Esophagus muscularis mucosa (tissue), 4 donors: ENCODE measurements at regions not wholly inside any gene's neighbourhood (a gene's known extent, or its start where the extent isn't known, plus 50 kb on each side); places are given as distances from the start of the nearest gene placed in this dataset.

Experiments
- DNase-seq: peaks from one replicate; pipeline ENCODE4 v3.0.0-alpha.2; 2017; ENCODE audit errors: extremely low spot score
- H3K27ac ChIP-seq, 4 donors: fragments of 200-600 bp; sonication (generic); replicated peaks in 1 of 4; 1 replicate in 3 of 4; 2 replicates in 1 of 4; pipeline ENCODE4 v1.5.1; 2016 to 2019; ENCODE audit warnings: mild to moderate bottlenecking in 1 of 4
- H3K27me3 ChIP-seq, 4 donors: fragments of 200-600 bp; sonication (generic); one replicate each; pipeline versions ENCODE4 v1.5.1 to v1.6.0; 2016 to 2019
- H3K36me3 ChIP-seq, 4 donors: fragments of 200-600 bp; sonication (generic); one replicate each; pipeline ENCODE4 v1.5.1; 2016 to 2019
- H3K4me1 ChIP-seq, 4 donors: fragments of 200-600 bp; sonication (generic); one replicate each; pipeline ENCODE4 v1.5.1; 2016 to 2019
- H3K4me3 ChIP-seq, 4 donors: fragments of 200-600 bp; sonication (generic); 1 replicate in 2 of 4; 2 replicates in 2 of 4; pipeline ENCODE4 v1.5.1; 2016 to 2019; ENCODE audit warnings: mild to moderate bottlenecking in 4 of 4, moderate library complexity in 1 of 4
- H3K9me3 ChIP-seq, 4 donors: fragments of 200-600 bp; sonication (generic); 1 replicate in 3 of 4; 2 replicates in 1 of 4; pipeline ENCODE4 v1.5.1; 2016 to 2019
- CTCF ChIP-seq, 3 experiments: fragments of 200-600 bp in 2 of 3; fragments of 450-650 bp in 1 of 3; sonication (generic) in 2 of 3; IDR thresholded peaks; one replicate each; pipeline ENCODE4 v1.5.1; 2017 to 2019; ENCODE audit warnings: antibody characterized with exemption in 3 of 3, mild to moderate bottlenecking in 2 of 3, moderate library complexity in 1 of 3
- EP300 ChIP-seq: sonication (generic); formaldehyde crosslinking; IDR thresholded peaks from one replicate; pipeline ENCODE4 v1.6.1; 2017; ENCODE audit warnings: antibody characterized with exemption
- POLR2A ChIP-seq: fragments of 450-650 bp; IDR thresholded peaks from one replicate; pipeline ENCODE4 v1.6.1; 2017; ENCODE audit warnings: antibody characterized with exemption, moderate library complexity, mild to moderate bottlenecking, low read depth
- POLR2AphosphoS5 ChIP-seq, 2 donors: sonication (generic); formaldehyde crosslinking; IDR thresholded peaks; one replicate each; pipeline ENCODE4 v1.6.1; 2017; ENCODE audit warnings: antibody characterized with exemption in 2 of 2
- WGBS: methylation state at CpG from one replicate; pipeline ENCODE4 v1.1.5; 2018; 5-methylcytosine and 5-hydroxymethylcytosine counted together
- intact Hi-C: fragments of 100-400 bp; cut with DNase I; formaldehyde crosslinking; loops from one replicate; pipeline ENCODE4 v1.15.1; 2023

GRCh38 chr11:29657709-29658108 is 359.1 kb downstream of the KCNA4 start:
- Histone ChIP-seq H3K9me3 (no peaks in the 10 kb centered on the region), H3K36me3 (no peaks in the 10 kb centered on the region), H3K4me1 (peaks cover 0 to 17% (median 4%) of the 10 kb centered on the region in 4 donors), H3K27me3 (no peaks in the 10 kb centered on the region), H3K4me3 (no peak overlapping the region), H3K27ac (no peak overlapping the region)
- 74% methylated on average over 2 of the region's 2 CpGs for WGBS
- intact Hi-C loops = no loop called here
- DNase-seq = no peak
- no peak for TF ChIP-seq POLR2A
- no peak for TF ChIP-seq EP300
- TF ChIP-seq POLR2AphosphoS5 (IDR thresholded peaks at IDR 0.05) = no peak
- TF ChIP-seq CTCF (IDR thresholded peaks at IDR 0.05) = no peak

- Histone ChIP-seq H3K4me1 (peaks cover 0 to 17% (median 4%) of the 10 kb centered on the region in 4 donors), H3K36me3 (no peaks in the 10 kb centered on the region), H3K27ac (no peak overlapping the region), H3K27me3 (no peaks in the 10 kb centered on the region), H3K4me3 (no peak overlapping the region), H3K9me3 (no peaks in the 10 kb centered on the region)
- DNase-seq = no peak
- TF ChIP-seq POLR2AphosphoS5 (IDR thresholded peaks at IDR 0.05) = peak in 1 of 2 donors; percentile 7
- no peak for TF ChIP-seq EP300
- intact Hi-C loops = no loop called here
- 32% methylated on average over 3 of the region's 3 CpGs for WGBS
Observed at GRCh38 chr11:29656597-29656996, 360.2 kb downstream of the KCNA4 start.

- H3K36me3 ChIP-seq = no peaks in the 10 kb centered on the region
- intact Hi-C loops = no loop called here
- H3K9me3 ChIP-seq = no peaks in the 10 kb centered on the region
- H3K27ac ChIP-seq = no peak overlapping the region
- 100% methylated on average over 1 of the region's 1 CpG for whole genome bisulfite sequencing
- no peak for TF ChIP-seq POLR2AphosphoS5 (IDR thresholded peaks at IDR 0.05)
- no peak for TF ChIP-seq EP300
- no peak for TF ChIP-seq CTCF (IDR thresholded peaks at IDR 0.05)
- TF ChIP-seq POLR2A = no peak
- no peak for DNase-seq
- no peaks in the 10 kb centered on the region for H3K4me1 ChIP-seq
- no peaks in the 10 kb centered on the region for H3K27me3 ChIP-seq
- H3K4me3 ChIP-seq = no peak overlapping the region
Observed at GRCh38 chr11:29645373-29645772, 371.5 kb downstream of the KCNA4 start.

- H3K4me1 ChIP-seq = peaks cover 0 to 8% (median 3%) of the 10 kb centered on the region in 4 donors
- H3K9me3 ChIP-seq = no peaks in the 10 kb centered on the region
- intact Hi-C loops = no loop called here
- no peak overlapping the region for H3K4me3 ChIP-seq
- H3K36me3 ChIP-seq = no peaks in the 10 kb centered on the region
- H3K27me3 ChIP-seq = no peaks in the 10 kb centered on the region
- no peak for DNase-seq
- H3K27ac ChIP-seq = no peak overlapping the region
- TF ChIP-seq POLR2AphosphoS5 (IDR thresholded peaks at IDR 0.05) (no peak), EP300 (no peak), POLR2A (no peak), CTCF (IDR thresholded peaks at IDR 0.05) (no peak)
Observed at GRCh38 chr11:29641201-29641600, 375.6 kb downstream of the KCNA4 start.

GRCh38 chr11:29634744-29635143 is 382.1 kb downstream of the KCNA4 start:
- Histone ChIP-seq H3K9me3 (no peaks in the 10 kb centered on the region), H3K27me3 (no peaks in the 10 kb centered on the region), H3K36me3 (no peaks in the 10 kb centered on the region), H3K4me3 (no peak overlapping the region), H3K27ac (no peak overlapping the region), H3K4me1 (peaks cover 0 to 8% (median 3%) of the 10 kb centered on the region in 4 donors)
- DNase-seq = no peak
- intact Hi-C loops = no loop called here
- 77% methylated on average over 3 of the region's 3 CpGs for WGBS
- TF ChIP-seq POLR2A (no peak), POLR2AphosphoS5 (IDR thresholded peaks at IDR 0.05) (no peak), CTCF (IDR thresholded peaks at IDR 0.05) (no peak), EP300 (no peak)
